ENCODE measurements at regions not wholly inside any gene's neighbourhood (a gene's known extent, or its start where the extent isn't known, plus 50 kb on each side); places are given as distances from the start of the nearest gene placed in this dataset.
"Not testable (repeated sequence)": the region's sequence is repeated elsewhere in the genome, so short reads cannot be mapped to it uniquely, and the experiment has no call there.

GRCh38 chr5:152456815-152457443 is 51.9 kb upstream of the NMUR2 start:
- DNase-seq, result no peak

GRCh38 chr5:152462021-152462721 is 57.1 kb upstream of the NMUR2 start:
- no peak for DNase-seq

GRCh38 chr5:152464048-152464447 is 59.0 kb upstream of the NMUR2 start:
- DNase-seq, result no peak

- no peak for DNase-seq
These were observed 60.1 kb upstream of the NMUR2 start for GRCh38 chr5:152465140-152465539.

GRCh38 chr5:152466085-152466745 is 61.1 kb upstream of the NMUR2 start:
- DNase-seq, result no peak

GRCh38 chr5:152470167-152470566 is 65.1 kb upstream of the NMUR2 start:
- no peak for DNase-seq

- no peak for DNase-seq
These were observed 67.0 kb upstream of the NMUR2 start for GRCh38 chr5:152472083-152472482.

GRCh38 chr5:152474961-152475360 is 69.9 kb upstream of the NMUR2 start:
- no peak for DNase-seq

- DNase-seq, result no peak
These were observed 72.5 kb upstream of the NMUR2 start for GRCh38 chr5:152477536-152477935.

GRCh38 chr5:152479866-152480265 is 74.8 kb upstream of the NMUR2 start:
- not testable (repeated sequence) for DNase-seq

GRCh38 chr5:152480677-152481076 is 75.6 kb upstream of the NMUR2 start:
- DNase-seq, result not testable (repeated sequence)

GRCh38 chr5:152487130-152487529 is 82.1 kb upstream of the NMUR2 start:
- no peak for DNase-seq

- no peak for DNase-seq
These were observed 83.8 kb upstream of the NMUR2 start for GRCh38 chr5:152488869-152489268.

GRCh38 chr5:152499814-152500535 is 94.9 kb upstream of the NMUR2 start:
- no peak for DNase-seq

- DNase-seq, result no peak
These were observed 96.2 kb upstream of the NMUR2 start for GRCh38 chr5:152501294-152501693.

- no peak for DNase-seq
These were observed 98.1 kb upstream of the NMUR2 start for GRCh38 chr5:152503206-152503605.

GRCh38 chr5:152505442-152506042 is 100.5 kb upstream of the NMUR2 start:
- peak; percentile 10 for DNase-seq

- DNase-seq, result no peak
These were observed 106.0 kb upstream of the NMUR2 start for GRCh38 chr5:152511120-152511519.

GRCh38 chr5:152511531-152512132 is 106.6 kb upstream of the NMUR2 start:
- DNase-seq, result no peak

GRCh38 chr5:152514827-152515397 is 109.8 kb upstream of the NMUR2 start:
- peak; percentile 22 for DNase-seq

- no peak for DNase-seq
These were observed 118.9 kb upstream of the NMUR2 start for GRCh38 chr5:152523964-152524363.

GRCh38 chr5:152527358-152528052 is 122.4 kb upstream of the NMUR2 start:
- no peak for DNase-seq

All from NCI-H2081 treated with DMSO at 0.1 percent for 48 hours (cell line).